ENCODE measurements at regions not wholly inside any gene's neighbourhood (a gene's known extent, or its start where the extent isn't known, plus 50 kb on each side); places are given as distances from the start of the nearest gene placed in this dataset.

DNA sequence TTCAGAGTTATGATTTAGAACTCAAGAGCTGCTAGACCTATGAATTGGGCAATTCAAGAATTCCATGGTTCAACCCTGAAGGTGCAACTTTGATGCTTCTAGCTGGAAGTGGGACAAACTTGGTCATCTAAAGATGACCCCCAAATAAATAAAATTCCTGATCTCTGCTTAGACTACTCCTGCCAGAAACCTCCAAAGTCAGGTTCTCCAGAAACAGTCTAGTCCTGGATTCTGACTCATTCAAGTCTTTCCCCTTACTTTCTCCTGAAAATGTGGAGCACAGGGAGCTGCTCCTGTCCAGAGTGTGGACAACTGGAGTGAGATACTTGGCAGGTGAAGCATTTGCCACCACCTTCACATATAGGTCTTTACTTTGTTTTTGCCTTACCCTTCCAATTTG is 557.7 kb upstream of the TNP1 start:
- FAIRE-seq (no peak), DNase-seq (ENCODE audit: low spot score) (no peak)

DNA sequence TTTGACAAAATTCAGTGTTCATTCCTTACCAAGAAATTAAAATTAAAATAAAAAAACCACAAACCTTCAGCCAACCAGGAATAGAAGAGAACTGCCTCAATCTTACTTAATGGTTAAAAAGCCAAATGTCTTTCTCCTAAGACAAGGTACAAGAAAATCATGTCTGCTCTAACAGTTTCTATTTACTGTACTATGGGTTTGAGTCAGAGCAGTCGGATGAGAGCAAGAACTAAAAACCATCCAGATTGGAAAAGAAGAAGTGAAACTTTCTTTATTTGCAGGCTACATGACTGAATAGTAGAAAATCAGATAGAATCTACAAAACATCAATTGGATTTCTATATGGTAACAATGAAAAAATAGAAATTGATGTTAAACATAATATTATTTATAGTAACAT is 555.5 kb upstream of the TNP1 start:
- FAIRE-seq: no peak
- DNase-seq (ENCODE audit: low spot score): no peak

DNA sequence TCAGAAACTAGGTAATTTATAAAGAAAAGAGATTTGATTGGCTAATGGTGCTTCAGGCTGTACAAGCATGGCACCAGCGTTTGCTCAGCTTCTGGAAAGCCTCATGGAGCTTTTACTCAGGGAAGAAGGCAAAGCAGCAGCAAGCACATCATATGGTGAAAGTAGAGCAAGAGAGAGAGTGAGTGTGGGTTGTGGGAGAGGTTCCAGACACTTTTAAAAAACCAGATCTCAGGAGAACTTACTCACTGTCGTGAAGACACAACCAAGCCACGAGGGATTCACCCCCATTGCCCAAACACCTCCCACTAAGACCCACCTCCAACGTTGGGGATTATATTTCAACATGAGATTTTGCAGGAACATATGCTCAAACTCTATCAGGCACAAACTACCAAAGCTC is 554.6 kb upstream of the TNP1 start:
- DNase-seq (ENCODE audit: low spot score) (no peak), FAIRE-seq (no peak)

DNA sequence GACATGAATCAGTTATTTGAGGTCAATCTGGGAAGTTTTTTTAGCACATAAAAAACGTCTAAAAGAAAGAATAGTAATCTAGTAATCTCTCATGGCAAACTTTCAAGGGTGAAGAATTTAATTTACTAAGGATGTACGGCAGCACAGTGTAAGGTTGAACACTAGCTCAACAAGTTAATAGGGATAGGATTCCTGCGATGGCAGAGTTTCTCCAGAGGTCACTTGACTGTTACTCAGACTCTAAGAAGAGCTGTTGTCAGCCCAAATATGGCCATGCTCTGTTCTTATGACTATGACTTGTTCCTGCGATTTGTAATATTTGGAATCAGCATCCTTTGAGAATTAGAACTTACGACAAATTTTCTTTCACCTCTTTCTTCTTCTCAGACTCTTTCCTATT is 553.3 kb upstream of the TNP1 start:
- FAIRE-seq (no peak), DNase-seq (ENCODE audit: low spot score) (no peak)

DNA sequence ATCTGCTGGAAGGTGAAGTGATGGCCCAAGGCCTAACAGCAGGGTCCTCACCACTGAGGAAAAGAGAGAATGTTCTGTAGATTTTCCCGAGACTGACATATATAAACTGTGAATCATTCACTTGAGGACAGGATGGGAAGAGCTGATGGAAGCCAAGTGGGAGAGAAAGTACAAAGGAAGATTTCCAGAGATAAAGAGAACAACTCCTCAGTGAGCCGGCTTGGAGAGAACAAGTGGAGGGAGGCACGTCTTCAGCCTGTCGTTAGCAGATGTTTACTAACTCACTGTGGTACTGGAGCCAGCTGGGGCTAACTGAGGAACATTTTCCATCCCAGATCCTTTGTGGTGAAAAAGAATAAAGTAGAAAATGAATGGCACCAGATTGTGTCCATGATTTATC is 552.9 kb upstream of the TNP1 start:
- peak; percentile 27 for FAIRE-seq
- no peak for DNase-seq (ENCODE audit: low spot score)

DNA sequence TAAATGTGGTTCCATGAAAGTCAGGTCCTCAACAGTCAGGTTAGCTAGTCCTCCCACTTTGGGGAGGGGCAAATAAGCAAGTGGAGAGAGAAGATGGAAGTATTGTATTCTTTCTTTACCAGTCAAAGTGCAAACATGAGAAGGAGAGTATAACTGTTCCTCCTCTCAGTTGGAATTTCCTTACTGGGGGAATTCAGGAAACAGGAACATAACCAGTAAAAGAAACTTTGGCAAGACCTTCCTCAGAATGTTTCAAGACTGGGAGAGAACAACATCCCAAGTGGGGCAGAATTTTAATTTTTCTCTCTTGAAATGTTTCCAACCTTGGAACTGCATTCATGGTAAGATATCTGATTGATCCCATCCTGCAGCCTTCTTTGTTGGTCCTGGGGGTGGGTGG is 552.4 kb upstream of the TNP1 start:
- FAIRE-seq (no peak), DNase-seq (ENCODE audit: low spot score) (no peak)

DNA sequence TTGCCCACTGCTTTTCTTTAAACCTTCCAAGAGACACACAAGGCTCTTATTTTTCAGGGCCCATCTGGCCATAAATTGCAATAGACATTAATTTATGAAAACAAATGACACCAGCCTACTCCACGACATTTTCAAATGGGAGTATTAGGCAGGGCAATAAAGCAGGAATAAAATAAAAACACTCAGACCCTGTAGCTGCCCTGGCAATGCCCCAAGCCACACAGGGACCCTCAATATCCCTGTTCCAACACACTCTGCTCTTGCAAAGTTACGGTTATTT is 550.8 kb upstream of the TNP1 start:
- no peak for FAIRE-seq
- DNase-seq (ENCODE audit: low spot score): no peak

DNA sequence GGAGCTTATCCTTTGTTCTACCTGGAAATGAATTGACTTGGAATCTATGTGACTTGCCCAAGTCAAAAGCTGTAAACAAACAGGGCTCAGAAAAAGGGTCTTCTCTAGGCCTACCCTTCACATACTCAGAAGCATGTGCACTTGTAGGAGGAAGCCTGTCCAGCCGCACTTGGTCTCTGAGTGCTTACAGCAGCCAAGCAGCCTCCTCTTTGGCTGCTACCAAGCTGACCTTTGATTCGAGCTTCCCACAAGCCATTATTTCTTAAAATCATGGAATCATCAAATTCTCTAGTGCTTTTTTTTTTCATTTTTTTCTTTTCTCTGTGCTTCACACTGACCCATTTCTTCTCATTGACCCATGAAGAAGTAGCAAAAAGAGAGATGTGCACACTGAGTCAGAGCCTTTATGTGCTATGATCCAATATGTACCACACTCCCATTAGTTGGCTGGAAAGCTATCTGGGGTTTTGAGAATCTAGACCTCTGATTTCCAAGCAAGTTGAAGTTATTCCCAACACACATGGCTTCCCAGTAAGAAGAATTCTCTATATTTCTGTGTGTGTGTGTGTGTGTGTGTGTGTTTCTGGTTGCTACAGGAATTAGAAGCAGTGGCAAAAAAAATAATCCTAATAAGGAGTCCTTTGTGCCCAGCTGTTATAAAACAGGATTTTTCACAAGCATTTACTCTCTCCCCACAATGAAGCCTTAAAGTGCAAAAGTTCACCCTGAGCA is 550.3 kb upstream of the TNP1 start:
- DNase-seq (ENCODE audit: low spot score): no peak
- FAIRE-seq: no peak

DNA sequence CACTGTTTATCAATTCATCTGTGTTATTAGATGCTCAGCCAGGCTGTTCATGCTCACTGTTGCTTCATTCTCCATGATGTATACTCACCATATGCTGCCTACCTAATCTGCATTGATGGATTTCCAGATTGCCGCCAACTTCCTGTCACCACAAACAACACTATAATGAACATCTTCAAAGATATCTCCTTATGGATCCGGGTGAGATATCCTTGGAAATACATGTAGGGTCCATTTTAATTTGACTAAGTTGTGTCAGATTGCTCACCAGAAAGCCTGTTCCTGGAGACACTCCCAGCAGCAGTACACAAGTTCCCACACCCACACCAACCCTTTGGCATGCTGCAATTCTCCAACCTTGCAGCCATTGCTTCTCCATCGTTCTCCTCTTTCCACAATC is 547.5 kb upstream of the TNP1 start:
- DNase-seq (ENCODE audit: low spot score): no peak
- FAIRE-seq: no peak

DNA sequence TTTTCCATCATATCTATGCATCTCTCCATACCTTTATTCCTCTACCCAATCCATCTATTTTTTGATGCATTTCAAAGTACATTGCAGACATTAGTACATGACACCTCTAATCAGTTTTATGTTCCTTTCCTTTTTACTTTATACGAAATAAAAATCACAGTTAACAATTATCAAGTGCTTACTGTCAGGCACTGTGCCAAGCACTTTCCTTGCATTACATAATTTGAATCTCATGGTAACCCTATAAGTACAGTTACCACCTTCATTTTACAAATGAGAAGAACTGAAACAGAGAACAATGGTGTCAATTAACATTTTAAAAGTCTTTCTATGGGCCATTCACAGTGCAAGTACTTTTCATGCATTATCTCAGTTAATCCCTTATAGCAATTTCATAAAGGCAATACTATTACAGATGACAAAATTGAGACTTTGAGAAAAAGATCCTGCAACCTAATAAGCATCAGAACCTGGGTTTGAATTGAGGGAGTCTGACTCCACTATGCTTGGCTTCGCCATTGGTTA is 544.4 kb upstream of the TNP1 start:
- DNase-seq (ENCODE audit: low spot score) (no peak), FAIRE-seq (no peak)

DNA sequence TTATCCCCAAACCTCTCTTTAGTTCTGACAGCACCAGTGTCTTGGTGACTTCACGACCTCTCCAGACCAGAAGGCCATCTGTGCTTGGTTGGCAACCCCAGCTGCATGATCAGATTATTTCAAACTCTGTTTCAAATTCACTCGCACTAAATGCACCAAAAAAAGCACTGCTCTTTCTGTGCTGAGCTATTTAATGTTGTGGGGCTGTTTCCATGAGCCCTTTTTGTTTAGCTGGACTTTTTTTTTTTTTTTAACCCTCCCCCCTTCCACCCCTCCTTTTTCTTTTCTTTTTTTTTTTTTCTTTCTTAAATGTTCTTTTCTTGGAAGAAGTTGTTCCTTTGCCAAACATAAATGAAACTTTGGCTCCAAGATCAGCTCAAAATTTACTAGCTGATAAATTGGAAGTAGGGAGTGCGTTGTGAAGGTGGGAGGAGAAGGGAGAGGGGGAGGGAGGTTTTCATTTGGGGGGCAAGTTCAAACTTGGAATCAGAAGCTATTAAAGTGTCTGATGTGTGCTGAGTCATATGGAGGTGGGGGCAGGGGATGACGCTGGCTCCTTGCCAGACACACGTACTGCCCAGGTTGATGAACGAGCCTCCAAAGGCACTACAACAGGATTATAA is 543.0 kb upstream of the TNP1 start:
- DNase-seq (ENCODE audit: low spot score) (peak; percentile 71), FAIRE-seq (peak; percentile 82)

DNA sequence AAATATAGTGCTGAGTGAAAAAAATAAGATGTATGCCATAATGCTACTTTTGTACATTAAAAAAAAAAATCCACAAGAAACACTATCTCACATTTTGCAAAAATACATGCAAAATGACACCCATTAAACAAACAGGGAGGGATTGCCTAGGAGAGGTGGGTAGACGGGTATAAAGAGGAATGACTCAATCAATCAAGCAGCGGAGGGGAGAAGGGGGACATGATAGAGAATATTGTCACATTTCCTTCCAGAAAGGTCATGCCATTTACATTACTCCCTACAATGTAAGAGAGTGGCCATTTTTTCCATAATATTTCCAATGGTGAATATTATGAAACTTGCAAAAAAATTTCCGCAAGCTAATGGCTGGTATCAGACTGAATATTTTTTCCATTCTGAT is 542.3 kb upstream of the TNP1 start:
- FAIRE-seq: no peak
- no peak for DNase-seq (ENCODE audit: low spot score)

DNA sequence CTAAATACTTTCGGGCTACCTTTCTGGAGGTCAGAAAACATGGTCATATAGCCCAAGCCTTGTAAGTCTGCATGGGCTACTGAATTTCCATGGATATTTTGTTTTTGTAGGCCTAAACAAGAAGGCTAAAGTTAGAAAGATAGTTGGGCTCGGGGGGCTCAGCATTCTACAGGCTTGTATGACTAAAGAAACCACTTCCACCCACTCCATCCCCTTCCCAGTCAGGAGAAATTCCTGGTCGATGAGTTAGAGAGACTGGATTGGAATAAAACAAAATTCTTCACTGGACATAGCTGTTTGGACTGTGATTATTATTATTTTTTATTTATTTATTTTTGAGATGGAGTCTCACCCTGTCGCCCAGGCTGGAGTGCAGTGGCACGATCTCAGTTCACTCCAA is 539.4 kb upstream of the TNP1 start:
- DNase-seq (ENCODE audit: low spot score): peak; percentile 32
- FAIRE-seq: no peak

DNA sequence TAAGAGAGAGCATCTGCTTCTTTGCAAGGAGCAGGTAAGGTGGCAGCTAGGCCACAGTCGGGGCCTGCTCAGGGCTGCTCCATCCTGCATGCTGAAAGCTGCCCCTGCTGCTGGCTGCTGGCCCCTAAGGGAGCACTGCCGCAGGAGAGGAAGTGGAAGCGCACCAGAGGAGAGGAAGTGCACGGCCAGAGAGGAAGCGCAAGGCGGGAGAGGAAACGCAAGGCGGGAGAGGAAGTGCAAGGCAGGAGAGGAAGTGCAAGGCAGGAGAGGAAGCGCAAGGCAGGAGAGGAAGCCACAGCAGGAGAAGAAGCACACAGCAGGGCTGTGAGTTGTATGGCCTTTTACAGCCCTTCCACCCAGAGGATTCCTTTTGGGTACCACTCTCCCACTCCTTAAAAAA is 539.0 kb upstream of the TNP1 start:
- no peak for DNase-seq (ENCODE audit: low spot score)
- FAIRE-seq: no peak

DNA sequence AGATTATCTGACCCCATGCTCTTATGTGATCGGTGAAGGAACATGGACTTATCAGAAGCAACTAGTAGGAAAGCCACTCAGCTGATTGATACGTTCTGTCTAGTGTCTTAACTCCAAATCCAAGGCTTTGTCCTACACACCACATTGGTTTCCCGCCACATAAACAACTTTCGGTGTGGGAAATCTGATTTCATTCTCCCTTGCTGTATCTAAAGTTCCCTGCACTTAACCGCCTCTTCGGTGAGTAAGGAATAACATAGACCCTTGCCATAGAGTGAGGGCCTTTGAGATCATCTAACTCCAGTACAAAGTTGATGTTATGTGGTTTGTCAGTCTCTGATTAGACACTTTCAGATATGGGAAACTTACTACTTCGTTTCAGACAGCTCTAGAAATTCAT is 538.2 kb upstream of the TNP1 start:
- no peak for FAIRE-seq
- DNase-seq (ENCODE audit: low spot score): no peak

DNA sequence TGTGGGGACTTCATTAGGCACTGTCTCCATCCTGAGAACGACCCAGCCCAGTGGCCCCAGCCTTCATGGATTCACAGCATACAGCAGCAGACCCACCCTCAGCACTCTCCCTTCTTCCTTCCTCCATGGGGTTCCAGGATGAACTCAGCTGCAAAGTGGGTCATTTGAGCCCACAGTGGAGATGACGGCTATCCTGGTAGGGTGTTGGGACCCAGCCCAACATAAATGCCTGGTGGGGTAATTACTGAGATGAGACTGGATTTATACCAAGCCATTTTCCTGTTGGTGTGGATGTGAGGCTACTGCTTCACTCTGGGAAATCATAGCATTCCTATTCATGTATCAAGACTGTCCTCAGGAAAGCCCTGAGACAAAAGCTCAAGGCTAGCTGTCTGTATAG is 536.7 kb upstream of the TNP1 start:
- no peak for FAIRE-seq
- DNase-seq (ENCODE audit: low spot score): no peak

DNA sequence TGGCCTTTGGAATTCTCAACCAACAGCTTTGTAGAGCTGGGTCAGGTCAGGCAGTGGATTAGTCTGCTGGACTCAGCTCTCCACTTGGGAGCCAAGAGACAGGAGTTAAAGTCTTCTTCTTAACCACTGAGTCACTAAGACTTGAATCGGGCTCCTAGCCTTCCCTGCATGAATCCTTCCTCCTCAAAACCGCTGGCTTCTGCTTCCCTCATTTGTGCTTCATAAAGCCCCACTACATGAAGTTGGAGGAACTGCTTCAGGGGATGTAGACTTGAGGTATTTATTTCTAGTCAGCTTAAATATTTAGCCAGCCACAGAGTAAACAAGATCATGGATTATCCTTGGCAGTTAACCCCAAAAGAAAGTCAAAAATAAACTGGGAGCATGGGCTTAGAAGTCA is 536.3 kb upstream of the TNP1 start:
- FAIRE-seq: no peak

DNA sequence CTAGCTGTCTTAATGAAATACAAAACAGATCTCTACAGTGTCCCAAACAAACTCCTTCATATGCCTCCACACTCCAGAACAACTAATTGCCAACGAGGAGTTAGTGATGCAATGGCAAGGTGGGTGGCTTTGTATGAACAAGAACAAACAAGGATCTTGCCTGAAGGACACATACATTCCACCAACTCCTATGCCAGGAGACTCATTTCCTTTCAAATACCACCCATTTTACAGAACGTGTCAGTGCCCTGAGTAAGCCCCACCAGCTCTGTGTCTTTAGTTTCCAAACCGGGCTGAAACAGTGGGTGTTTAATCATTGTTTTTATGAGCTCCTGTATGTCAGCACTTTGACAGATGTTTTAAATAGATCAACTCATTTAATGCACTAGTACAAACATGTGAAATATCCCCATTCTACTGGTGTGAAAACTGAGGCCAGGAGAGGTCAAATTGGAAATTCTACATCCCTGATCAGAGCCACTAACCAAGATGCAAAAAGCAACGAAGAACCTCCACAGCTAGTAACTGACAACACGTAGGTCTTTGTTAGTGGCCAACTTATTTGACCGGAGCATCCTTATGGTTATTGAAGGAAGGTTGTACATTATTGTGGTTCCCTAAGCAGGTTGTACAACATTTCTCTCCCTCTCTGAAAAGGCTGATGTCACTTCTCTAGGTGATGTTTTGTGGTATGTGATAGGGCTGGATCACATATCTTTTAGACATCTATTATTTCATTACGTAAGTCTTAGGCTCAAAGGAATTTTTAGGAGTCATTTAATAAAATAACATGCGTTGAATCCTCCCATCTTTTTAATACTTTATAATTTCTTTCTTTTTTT is 534.9 kb upstream of the TNP1 start:
- FAIRE-seq: no peak
- peak; percentile 17 for DNase-seq (ENCODE audit: low spot score)

More for the DNA sequence above, 536.3 kb upstream of the TNP1 start:
- no peak for DNase-seq (ENCODE audit: low spot score)

DNA sequence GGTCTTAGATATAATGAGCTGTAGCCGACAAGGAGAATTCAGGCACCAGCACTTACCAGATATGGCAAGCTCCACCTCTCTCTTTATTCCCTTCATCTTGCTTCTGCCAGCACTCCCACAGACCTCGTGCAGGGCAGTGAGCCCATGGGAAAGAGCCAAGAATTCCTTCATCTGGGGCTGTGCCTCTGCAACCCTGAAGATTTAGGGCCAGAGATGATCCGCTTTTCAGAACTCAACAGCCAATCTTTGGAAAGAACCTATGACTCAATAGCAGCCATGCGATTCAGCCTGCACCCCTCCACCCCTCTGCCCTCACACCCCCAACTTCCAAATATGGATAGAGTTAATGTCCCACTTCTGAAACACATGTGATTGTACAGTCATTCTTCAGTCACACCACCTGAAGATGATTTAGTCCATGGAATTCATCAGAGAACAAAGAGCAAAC is 533.7 kb upstream of the TNP1 start:
- FAIRE-seq: no peak
- DNase-seq (ENCODE audit: low spot score): peak; percentile 53

DNA sequence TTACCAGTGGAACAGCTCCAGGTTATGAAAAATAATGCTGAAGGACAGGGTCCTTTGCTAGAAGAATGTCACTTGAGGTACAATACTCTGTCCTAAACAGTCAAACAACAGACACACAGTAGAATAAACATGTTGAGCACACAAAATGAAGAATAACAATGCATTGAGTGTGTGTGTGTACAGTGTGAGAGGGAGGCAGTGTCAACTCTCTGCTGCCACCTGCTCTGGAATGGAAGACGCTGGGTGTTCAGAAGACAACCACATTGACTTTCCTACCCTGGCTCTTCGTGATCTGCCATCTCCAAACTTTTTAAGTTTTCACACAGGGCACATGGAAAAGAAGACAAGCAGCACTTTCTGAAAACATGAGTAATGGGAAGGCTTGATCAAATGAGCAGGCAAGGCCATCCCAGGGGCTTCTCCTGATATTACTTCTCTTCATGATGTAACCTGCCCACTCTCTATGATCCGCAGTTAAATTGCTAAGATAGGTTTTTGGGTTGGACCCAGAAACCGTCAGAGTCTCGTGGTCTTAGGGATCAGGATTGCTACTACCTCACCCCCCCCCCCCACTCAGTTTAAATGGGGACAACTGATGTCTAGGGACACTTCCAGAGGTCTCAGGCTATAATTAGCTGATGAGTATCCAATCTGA is 533.2 kb upstream of the TNP1 start:
- DNase-seq (ENCODE audit: low spot score): no peak
- FAIRE-seq: no peak

DNA sequence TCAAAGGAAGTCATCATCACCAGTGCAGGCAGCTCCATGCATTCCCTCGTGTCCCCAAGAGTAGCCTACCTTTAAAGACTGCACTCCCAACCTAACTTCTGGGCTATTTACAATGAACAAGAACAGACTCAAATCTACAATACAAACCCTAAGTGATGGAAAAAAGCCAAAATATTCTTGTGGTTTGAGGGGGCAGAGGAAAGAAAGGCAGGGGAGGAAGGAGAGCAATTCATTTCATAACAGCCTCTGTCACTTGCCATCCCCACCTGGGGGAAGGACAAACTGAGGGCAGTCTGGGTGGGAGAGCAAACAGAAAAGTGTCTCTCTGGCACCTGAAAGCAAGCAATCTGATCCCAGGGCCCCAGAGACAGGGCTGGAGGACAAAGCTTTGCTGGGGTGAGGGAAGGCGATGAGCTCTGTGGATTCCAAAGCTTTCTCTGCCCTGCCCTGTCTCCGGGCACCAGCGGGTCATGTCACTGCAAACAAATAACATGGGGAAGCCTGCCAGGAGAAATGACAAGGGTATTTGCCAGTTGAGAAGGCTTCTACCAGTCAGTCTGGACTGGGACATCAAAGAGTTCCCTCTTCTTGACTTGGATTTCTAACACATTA is 528.0 kb upstream of the TNP1 start:
- DNase-seq (ENCODE audit: low spot score): peak; percentile 62
- FAIRE-seq: no peak

DNA sequence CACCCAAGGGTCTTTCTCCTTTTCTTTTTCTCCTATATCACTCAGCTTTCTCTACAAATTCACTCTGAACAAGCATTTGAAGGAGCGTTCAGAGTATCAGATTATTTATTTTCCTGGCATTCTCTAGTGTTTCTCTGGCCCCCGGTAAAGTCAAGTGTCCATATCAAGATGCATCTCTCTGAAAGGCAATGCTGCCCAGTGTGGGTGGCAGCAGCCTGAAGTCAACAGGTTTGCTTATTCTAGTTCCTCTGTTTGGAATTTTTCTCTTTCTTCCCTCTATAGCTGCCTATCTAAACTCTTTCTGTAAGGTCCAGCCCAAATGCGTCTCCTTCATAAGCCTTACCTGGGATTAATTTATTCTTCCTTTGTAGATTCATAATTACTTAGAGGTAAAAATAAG is 526.2 kb upstream of the TNP1 start:
- no peak for FAIRE-seq
- DNase-seq (ENCODE audit: low spot score): no peak
